ENCODE measurements at regions not wholly inside any gene's neighbourhood (a gene's known extent, or its start where the extent isn't known, plus 50 kb on each side); places are given as distances from the start of the nearest gene placed in this dataset.
A peak's percentile ranks its signal among the peaks of the same experiment; 100 is the strongest.
"Not testable (repeated sequence)": the region's sequence is repeated elsewhere in the genome, so short reads cannot be mapped to it uniquely, and the experiment has no call there.

DNA sequence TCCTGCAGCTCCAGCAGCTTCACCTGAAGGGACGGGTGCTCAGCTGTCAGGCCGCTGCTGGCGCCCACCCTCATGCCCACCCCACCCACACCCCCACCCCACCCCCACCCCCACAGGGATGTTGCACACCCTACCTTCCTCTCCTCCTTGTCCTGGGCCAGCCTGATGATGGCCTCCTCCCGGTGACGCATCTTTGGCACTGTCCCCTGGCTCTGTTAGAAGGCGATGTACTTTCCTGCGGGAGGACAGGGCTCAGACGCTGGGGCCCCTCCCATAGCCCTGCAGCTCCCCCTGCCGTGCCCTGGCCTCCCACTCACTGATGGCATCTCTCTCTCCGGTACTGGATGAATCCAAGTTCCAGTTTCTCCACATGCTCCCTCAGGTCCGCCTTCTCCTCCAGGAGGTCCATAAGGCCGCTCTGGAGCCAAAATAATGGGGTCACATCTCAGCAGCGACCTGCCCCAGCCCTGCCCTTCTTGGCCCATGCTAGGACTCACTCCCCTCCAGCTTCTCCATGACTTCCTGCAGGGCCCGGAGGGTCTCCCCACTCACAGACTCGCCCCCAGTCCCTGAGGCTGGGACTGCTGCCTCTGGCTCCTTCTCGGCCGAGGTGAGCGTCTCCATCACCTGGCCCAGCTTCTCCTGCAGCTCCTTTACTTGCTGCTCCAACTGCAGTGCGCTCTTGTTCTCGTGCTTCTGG lies 55.2 kb downstream of the GOLGA8B start:
- DNase-seq = not testable (repeated sequence)

DNA sequence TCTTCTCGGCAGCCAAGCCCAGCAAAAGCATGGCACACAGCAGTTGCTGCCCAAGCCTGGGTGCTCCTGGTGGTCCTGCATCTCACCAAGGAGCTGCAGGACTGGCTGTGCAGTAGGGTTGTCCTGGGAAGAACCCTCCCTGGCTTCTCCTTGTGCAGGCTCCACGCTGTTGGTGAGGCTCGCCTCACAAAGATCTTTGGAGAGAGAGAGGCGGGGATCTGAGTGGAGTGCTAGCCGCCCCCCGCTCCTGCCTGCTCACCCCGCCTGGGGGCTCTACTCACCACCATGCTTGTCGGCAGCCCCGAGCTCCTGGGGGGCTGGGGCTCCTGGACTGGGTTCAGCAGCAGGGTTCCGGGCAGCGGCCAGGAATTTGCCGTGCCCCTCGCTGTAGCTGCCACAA lies 55.8 kb downstream of the GOLGA8B start:
- DNase-seq = not testable (repeated sequence)

DNA sequence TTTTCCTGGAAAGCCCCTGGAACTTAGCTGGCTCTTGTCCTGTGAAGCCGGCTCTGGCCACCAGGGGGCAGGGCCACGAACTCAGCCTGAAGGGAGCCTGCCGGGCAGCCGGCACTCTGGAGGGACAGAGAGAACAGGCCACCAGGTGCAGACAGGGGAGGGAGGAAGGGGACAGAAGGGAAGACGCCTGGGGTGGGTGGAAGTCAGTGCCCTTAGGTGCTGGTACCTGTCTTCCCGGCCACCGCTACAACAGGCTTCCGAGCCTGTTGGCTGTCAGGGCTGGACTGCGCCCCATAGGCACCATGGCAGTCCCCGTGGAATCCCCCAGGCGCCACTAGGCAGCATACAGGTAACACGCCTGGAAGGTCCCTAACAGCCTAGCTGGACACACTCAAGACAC lies 59.6 kb downstream of the GOLGA8B start:
- not testable (repeated sequence) for DNase-seq

DNA sequence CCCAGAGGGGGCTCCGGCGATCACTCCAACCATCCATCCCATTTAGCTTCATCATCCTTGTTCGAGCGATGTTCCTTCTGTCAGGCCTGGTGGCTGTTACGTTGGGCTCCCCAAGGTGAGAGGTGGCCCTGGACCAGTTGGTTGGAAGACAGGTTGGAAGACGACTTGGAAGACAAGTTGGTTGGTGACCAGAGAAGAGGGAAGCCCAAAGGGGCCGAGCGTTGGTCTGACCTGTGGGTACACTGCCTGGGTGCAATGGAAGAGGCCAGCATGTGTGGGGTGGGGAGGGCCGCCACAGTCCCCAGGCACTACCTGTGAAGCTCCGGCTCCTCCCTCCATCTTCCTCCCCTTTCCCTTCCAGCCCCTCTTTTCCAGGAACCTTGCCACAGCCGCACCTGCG lies 60.9 kb downstream of the GOLGA8B start:
- DNase-seq = not testable (repeated sequence)

DNA sequence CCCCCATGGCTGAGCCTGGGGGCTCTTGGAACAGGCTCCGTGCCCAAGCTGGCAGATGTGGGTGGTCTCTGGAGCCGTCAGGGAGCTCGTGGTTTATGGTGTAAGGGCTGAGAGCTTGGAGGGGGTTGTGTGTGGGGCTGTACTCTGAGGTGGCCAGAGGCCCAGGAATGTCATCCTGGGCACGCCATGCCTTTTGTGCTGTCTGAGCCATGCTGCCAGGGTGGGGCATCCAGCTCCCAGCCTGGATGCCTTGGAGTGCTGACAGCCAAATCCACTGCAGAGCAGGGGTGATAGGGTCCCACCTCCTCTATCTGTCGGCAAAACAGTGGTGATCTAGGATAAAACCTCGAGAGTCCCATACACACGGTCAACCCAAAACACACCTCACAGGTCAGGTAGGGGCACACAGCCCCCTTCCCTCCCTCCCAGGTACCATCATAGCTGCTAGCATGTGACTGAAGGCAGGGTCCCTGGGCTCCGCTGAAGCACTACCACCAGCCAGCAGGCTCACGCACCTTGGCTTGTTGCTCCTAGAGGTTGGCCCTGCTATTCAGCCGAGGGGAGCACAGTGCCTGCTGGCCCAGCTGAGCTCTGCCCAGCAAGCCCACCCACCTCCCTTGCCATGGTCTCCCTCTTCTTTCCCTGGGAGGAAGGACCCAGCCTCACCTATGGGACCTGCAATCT lies 61.5 kb downstream of the GOLGA8B start:
- DNase-seq = not testable (repeated sequence)

DNA sequence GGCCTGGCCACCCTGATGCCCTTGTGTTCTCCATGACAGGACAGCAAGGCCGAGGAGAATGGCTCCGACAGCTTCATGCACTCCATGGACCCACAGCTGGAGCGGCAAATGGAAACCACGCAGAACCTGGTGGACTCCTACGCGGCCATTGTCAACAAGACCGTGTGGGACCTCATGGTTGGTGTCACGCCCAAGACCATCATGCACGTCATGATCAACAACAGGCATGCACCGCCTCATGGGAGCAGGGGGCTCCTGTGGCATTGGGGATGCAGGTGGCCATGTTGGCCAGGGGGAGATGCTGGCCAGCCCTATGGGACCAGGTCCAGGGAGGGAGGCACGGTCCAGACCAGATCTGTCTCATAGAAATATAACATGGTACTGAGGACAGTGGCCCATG lies 62.9 kb downstream of the GOLGA8B start:
- no peak for DNase-seq

DNA sequence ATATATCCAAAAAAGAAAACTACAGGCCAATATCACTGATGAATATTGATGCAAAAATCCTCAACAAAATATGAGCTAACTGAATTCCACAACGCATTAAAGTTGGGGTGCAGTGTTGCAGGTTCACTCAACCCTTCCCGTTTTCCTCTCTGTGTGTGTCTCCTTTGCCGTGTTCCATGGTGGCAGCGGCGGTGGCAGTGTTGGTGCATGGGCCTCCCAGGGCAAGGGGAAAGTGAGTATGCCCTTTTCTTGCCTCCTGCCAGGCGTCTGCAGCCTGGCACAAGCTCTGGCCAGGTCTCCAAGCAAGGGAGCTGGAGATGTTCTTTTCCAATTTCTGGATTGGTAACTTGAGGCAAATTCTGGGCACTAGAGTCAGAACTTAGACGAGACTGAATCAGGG lies 63.4 kb downstream of the GOLGA8B start:
- DNase-seq = not testable (repeated sequence)

DNA sequence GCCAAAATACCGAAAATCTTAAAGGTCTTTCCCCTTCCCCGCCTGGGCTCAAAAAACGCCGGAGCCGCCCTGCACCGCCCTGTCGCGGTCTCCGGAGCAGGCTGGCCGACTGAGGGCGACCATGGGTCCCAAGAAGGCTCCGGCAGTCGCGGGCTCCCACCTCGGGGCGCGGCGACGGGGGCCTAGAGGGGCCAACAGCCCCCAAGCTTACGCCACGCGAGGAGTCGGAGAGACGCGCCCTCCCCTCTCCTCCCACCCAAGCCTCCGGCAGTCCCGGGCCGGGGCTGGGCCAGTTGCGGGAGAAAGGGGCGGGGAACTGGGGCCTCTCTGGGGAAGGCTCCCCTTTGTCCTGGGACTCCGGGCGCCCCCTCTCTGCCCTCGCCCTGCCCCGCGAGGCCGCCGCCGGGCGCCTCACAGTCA lies 69.2 kb downstream of the GOLGA8B start:
- peak; percentile 15 for DNase-seq

DNA sequence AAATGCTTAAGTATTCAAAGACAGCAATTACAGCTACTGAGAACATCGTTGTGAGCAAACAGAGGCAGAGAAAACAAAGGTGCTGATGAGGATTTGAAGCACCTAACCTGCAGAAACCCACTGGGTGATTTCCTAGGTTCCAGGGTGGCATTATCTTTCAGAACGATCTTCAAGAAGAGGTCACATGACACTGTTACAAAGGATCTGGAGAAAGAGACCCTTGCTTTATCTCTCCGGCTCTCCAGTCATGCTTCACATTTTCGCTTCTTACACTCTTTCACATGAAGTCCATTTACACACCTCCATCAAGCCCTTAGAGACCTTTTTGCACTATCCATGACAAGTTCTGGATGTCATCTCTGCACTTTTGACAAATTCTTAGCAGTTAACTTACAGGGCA lies 70.8 kb downstream of the GOLGA8B start:
- DNase-seq = no peak

DNA sequence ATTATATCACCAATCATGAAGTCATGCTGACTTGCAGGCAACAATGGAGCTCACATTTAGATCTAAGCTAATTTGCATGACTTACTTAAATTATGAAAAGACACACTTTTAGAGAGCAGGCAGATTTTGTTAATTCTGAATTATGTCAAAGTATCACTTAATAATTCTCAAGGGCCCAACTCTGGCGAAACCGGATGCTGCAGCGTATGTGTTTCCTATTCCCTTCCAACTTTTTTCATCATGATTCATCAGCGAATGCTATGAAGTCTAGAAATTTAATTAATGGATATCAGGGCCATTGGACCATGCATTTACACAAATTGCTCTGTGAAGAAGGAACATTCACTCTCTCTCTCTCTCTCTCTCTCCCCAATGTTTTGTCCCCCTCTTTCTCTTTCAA lies 63.5 kb upstream of the GOLGA8A start:
- DNase-seq = no peak

DNA sequence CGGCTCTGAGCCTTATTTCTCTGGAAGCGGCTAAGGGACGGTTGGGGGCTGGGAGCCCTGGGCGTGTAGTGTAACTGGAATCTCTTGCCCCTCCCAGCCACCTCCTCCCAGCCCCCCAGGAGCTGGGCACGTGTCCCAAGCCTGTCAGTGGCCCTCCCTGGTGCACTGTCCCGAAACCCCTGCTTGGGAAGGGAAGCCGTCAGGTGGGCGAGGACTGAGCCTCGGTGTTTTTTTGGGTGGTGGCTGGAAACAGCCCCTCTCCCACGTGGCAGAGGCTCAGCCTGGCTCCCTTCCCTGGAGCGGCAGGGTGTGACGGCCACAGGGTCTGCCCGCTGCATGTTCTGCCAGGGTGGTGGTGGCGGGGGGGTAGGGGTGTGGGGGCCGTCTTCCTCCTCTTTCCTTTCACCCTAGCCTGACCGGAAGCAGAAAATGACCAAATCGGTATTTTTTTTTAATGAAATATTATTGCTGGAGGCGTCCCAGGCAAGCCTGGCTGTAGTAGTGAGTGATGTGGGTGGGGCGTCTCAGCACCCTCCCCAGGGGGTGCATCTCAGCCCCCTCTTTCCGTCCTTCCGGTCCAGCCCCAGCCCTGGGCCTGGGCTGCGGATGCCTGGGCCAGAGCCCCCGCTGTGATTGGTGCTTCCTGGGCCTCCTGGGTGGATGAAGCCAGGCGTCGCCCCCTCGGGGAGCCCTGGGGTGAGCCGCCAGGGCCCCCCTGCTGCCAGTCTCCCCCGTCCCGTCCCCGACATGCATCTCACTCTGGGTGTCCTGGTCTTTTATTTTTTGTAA lies 58.8 kb upstream of the GOLGA8A start:
- no peak for DNase-seq

DNA sequence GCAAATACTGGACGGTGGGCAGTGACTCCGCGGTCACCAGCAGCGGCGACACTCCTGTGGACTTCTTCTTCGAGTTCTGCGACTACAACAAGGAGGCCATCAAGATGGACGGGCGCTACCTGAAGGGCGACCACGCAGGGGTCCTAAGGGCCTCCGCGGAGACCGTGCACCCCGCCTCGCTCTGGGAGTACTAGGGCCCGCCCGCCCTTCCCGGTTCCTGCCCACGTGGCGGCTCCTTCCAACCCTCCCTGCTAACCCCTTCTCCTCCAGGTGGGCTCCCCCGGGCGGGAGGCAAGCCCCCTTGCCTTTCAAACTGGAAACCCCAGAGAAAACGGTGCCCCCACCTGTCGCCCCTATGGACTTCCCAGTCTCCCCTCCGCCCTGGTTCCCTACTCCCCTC lies 58.1 kb upstream of the GOLGA8A start:
- DNase-seq = not testable (repeated sequence)

DNA sequence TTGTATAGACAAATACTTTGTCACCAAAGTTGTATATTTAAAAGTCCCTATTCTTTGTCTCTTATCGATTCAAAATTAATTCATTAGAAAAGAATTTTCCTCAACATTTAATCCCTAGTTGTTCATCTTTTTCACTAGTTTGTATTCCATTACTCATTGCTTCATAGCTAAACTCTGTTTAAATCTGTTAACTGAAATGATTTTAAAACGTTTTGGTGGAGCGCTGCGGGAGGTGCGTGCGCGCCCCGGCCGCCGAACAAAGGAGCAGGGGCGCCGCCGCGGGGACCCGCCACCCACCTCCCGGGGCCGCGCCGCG lies 56.4 kb upstream of the GOLGA8A start:
- no peak for DNase-seq

DNA sequence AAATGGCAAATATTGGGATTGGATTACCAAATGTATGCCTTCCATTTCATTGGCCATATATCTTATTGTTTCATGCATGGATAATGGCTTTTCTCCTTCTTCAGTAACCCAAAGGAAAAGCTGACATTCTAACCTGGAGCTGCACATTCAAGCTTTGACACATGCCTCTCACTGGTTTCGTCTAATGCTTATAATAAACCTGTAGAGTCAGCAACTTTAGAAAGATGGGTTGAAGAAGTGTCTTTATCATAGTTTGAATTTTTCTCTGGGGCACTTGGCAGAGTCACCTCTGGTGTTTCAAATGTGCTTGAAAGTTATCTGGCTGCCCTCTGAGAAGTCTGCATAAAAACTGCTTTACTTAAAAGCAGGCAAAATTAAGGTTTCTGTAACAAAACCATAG lies 55.4 kb upstream of the GOLGA8A start:
- no peak for DNase-seq

DNA sequence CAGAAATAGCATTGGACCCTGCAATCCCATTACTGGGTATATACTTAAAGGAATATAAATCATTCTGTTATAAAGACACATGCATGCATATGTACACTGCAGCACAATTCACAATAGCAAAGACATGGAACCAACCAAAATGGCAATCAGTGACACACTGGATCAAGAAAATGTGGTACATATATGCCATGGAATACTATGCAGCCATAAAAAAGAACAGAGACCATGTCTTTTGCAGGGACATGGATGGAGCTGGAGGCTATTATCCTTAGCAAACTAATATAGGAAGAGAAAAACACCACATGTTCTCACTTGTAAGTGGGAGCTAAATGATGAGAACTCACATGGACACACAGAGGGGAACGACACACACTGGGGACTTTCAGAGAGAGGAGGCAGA lies 53.9 kb upstream of the GOLGA8A start:
- not testable (repeated sequence) for DNase-seq

DNA sequence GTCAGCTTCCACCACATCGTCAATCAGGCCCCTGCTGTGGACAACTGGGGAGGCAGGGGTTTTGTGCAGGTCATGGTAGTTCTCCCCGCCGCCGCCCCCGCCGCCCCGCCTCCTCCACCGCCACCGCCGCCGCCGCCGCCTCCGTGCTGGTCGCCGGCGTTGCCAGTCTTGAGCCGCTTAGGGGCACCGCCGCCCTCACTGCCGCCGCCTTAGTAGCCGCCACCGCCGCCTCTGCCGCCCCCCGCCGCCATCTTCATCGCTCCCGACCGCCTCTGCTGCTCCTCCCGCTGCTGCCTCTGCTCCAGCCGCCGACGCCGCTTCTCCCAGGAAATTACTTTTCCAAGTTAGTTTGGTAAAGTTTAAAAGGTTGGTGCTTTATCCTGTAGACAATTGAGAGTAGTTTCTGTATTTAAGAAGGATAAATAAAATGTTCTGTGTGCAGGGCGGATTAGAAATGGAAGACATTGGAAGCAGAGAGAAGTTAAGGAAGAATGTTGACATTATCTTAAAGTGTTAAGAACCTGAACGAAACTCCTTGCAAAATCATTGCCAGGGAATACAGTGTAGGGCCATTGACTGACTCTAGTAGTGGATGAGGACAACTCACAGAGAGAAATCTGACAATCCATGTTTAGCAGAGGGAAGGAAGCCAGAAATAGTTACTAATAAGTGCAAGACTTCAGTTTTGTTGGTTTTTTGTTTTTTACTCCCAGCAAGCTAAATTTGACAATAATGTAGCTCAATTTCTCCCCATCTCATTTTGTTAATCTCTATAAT lies 53.0 kb upstream of the GOLGA8A start:
- DNase-seq = no peak

DNA sequence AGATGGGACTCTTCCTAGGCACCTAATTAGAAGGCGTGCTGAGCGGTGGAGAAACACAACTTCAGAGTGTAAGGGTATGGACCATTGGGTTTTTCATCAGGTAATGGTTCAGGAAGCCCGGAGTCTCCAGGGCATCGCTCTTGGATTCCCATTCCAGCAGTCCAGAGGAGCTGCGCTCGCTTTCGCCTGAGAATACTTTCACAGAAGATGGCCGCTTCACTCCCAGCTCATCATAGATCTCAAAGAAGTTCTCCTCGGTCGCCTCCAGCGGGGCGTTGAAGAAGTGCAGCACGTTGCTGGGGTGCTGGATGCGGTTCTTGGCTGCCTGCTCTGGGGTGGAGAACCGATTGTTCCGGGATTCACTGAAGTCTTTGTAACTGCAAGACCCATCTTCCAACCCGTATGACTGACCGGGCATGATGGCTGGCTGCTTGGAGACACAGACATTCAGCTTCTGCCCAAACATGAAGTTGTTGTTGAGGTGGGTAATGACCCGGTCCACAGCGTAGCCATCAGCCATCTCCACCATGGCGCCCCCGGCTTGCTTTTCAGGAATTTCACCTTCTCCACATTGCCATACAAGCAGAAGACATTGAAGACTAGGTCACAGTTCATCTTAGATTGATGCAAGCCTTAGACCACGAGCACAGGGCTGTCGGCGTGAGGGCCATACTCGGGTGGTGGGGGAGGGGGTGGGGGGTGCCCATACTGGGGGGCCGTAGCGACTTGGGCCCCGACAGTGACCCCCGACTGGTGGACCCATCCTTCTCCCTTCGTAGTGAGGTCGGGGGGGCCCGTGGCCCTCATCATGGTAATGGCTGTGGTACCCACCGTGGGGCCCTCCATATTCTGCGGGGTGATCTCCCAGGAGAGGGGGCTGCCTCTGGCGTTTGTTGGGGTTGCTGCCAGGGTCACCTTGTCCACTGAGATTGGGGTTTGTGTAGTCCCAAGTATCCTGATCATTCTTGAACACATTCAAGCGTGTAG lies 51.7 kb upstream of the GOLGA8A start:
- not testable (repeated sequence) for DNase-seq

All from hematopoietic multipotent progenitor cell treated with erythropoietin and hydrocortisone succinate and interleukin-3 and kit ligand, for 8 days (in vitro differentiated cells).